Ovary (tissue), 3 donors: ENCODE measurements at regions not wholly inside any gene's neighbourhood (a gene's known extent, or its start where the extent isn't known, plus 50 kb on each side); places are given as distances from the start of the nearest gene placed in this dataset.

Source experiments
- EP300 ChIP-seq: sonication (generic); formaldehyde crosslinking; IDR thresholded peaks from one replicate; pipeline ENCODE4 v1.6.1; 2017; ENCODE audit warnings: antibody characterized with exemption
- POLR2A ChIP-seq: fragments of 450-650 bp; IDR thresholded peaks from one replicate; pipeline ENCODE4 v1.6.1; 2017; ENCODE audit warnings: antibody characterized with exemption, mild to moderate bottlenecking, moderate library complexity
- TF ChIP-seq, protein P1 (sequence below), 3 donors: fragments of 450-650 bp in 2 of 3; fragments of 200-600 bp in 1 of 3; IDR thresholded peaks; one replicate each; pipeline versions ENCODE4 v1.5.1 to v1.8.0; 2016 to 2022; ENCODE audit warnings: antibody characterized with exemption in 3 of 3, mild to moderate bottlenecking in 1 of 3
- donor health status: DM: no; HTN: no; CAD: no.

- TF ChIP-seq POLR2A (no peak), EP300 (no peak)
- TF ChIP-seq, protein P1, sequence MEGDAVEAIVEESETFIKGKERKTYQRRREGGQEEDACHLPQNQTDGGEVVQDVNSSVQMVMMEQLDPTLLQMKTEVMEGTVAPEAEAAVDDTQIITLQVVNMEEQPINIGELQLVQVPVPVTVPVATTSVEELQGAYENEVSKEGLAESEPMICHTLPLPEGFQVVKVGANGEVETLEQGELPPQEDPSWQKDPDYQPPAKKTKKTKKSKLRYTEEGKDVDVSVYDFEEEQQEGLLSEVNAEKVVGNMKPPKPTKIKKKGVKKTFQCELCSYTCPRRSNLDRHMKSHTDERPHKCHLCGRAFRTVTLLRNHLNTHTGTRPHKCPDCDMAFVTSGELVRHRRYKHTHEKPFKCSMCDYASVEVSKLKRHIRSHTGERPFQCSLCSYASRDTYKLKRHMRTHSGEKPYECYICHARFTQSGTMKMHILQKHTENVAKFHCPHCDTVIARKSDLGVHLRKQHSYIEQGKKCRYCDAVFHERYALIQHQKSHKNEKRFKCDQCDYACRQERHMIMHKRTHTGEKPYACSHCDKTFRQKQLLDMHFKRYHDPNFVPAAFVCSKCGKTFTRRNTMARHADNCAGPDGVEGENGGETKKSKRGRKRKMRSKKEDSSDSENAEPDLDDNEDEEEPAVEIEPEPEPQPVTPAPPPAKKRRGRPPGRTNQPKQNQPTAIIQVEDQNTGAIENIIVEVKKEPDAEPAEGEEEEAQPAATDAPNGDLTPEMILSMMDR (IDR thresholded peaks at IDR 0.05): no peak
Measured at GRCh38 chr12:85519163-85519562, 239.1 kb downstream of the ALX1 start.
